ENCODE measurements at regions not wholly inside any gene's neighbourhood (a gene's known extent, or its start where the extent isn't known, plus 50 kb on each side); places are given as distances from the start of the nearest gene placed in this dataset.

DNA sequence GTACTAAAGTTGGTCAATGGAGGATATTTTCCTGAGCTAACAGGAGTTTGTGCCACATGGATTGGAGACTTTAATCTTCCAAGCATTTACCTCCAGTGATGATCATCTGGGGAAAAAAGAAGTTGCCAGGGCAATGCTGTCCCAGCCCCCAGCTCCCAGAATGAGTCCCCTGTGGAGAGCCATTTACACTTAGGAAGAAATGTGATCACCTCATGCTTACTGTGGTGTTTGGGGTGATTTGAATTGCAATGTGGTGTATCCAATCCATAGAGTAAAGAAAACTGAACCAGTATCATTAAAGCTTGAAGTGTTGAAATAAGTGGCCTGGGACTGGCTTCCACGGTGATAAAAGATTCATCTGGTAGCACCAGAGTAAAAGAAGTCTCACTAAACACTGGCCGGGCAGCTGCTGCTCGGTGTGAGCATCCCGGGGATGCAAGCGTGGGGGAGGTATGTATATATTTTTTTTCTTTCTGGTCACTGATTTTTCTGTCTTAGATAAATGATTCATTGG, 117.2 kb upstream of the NTM start:
- TF ChIP-seq, protein P1, sequence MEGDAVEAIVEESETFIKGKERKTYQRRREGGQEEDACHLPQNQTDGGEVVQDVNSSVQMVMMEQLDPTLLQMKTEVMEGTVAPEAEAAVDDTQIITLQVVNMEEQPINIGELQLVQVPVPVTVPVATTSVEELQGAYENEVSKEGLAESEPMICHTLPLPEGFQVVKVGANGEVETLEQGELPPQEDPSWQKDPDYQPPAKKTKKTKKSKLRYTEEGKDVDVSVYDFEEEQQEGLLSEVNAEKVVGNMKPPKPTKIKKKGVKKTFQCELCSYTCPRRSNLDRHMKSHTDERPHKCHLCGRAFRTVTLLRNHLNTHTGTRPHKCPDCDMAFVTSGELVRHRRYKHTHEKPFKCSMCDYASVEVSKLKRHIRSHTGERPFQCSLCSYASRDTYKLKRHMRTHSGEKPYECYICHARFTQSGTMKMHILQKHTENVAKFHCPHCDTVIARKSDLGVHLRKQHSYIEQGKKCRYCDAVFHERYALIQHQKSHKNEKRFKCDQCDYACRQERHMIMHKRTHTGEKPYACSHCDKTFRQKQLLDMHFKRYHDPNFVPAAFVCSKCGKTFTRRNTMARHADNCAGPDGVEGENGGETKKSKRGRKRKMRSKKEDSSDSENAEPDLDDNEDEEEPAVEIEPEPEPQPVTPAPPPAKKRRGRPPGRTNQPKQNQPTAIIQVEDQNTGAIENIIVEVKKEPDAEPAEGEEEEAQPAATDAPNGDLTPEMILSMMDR (IDR thresholded peaks at IDR 0.05; ENCODE audit: insufficient read depth, low read depth, low read length, missing control alignments) = no peak
- DNase-seq (ENCODE audit: low read depth) = no peak
- H3K4me3 ChIP-seq (ENCODE audit: low read depth, low read length) = no peak overlapping the region

DNA sequence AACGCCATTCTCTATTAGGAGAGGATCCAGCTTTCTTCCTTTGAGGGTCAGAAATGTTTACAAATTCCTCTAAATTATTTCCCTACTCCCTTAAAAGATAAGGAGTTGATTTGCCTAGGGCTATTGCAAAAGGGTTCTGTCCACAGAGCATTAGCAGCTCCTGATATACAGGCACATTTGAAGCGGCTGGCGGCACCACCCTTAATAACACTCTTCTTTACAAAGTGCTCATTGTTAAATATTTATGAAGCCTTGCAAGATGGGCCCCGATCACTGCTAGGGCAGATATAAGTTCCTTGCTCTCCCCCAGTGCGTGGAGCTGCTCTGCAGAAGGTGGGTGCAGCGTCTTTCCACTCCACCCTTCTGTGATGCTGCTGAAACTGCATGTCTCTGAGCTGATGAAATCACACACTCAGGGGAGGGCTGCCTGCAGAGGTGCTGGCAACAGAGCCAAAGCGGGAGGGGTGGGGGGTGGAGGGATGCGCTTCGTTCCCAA, 116.7 kb upstream of the NTM start:
- H3K4me3 ChIP-seq (ENCODE audit: low read depth, low read length) = no peak overlapping the region
- TF ChIP-seq, protein P1 (IDR thresholded peaks at IDR 0.05; ENCODE audit: insufficient read depth, low read depth, low read length, missing control alignments) = no peak
- DNase-seq (ENCODE audit: low read depth) = no peak

DNA sequence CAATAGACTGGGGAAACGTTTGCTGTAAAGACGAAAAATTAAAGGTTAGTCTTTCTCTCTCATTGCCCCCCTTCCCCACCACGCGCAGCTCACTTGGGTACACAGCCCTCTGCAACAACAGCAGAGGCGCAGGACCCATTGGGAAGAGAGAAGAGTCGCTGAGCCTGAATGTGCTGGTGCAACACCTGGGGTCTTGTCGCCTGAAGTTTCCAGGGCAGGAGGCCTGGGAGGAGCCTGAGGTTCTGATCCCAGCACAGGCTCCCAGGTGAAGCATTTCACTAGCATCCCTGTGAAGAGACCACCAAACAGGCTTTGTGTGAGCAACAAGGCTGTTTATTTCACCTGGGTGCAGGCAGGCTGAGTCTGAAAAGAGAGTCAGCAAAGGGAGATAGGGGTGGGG, 116.2 kb upstream of the NTM start:
- DNase-seq (ENCODE audit: low read depth) = no peak
- H3K4me3 ChIP-seq (ENCODE audit: low read depth, low read length) = no peak overlapping the region
- TF ChIP-seq, protein P1 (IDR thresholded peaks at IDR 0.05; ENCODE audit: insufficient read depth, low read depth, low read length, missing control alignments) = no peak

DNA sequence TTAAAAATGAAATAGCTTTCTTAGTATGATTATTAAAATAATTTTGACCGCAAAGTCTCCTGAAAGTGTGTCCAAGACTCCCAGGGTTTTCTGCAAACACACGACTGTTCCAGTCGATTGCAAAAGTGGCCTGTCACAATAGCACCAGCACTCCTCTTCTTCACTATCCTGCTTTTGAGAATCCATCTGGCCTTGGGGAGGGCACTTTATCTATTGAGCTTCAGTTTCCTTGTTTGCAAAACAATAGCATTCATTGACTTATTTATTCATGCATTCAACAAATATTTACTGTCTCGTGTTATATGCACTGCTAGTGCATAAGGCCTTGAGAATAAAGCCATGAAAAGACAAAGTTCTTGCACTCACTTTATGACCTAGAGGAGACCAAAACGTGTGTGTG, 96.2 kb upstream of the NTM start:
- TF ChIP-seq, protein P1 (IDR thresholded peaks at IDR 0.05; ENCODE audit: insufficient read depth, low read depth, low read length, missing control alignments) = no peak
- DNase-seq (ENCODE audit: low read depth) = no peak
- H3K4me3 ChIP-seq (ENCODE audit: low read depth, low read length) = no peak overlapping the region

DNA sequence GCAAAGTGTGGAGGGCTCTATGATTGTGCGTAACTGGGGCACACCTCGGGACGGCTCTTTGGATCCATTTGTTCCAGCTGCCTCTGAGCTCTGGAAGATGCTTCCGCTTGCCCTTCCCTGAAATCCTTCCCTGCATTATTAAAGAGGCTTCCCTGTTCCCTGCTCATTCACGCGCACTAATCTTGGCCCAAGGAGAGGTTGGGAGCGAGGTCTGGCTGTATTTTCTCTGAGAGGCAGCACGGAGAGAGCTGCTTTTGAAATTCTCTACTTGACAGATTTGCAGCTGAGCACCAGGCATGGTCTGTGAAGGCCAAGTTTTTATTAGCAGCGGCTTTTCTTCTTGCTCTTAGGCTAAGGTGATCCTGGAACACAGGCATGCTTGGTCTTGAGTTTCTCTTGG, 94.8 kb upstream of the NTM start:
- H3K4me3 ChIP-seq (ENCODE audit: low read depth, low read length) = no peak overlapping the region
- TF ChIP-seq, protein P1 (IDR thresholded peaks at IDR 0.05; ENCODE audit: insufficient read depth, low read depth, low read length, missing control alignments) = no peak
- DNase-seq (ENCODE audit: low read depth) = no peak

DNA sequence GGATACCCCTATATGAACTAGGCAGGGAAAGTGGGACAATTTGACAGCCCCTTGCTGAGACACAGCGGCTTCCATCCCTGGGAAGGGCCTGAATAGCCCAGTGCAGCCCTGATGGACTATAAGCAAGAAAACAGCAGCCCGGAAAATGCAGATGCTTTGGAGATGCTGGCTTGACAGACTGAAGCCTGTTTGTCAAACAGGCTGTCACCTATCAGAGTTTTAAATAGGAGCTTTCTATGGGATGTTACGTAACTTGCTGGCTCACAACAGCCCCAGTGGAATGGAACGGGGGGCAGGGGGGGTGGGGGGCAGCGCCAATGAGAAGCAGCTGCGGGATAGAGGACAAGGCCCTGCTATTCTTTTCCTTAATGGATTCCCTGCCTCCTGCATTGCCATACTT, 91.9 kb upstream of the NTM start:
- no peak for DNase-seq (ENCODE audit: low read depth)
- no peak overlapping the region for H3K4me3 ChIP-seq (ENCODE audit: low read depth, low read length)
- TF ChIP-seq, protein P1 (IDR thresholded peaks at IDR 0.05; ENCODE audit: insufficient read depth, low read depth, low read length, missing control alignments) = no peak
